ENCODE measurements at regions not wholly inside any gene's neighbourhood (a gene's known extent, or its start where the extent isn't known, plus 50 kb on each side); places are given as distances from the start of the nearest gene placed in this dataset.
"Not testable (repeated sequence)": the region's sequence is repeated elsewhere in the genome, so short reads cannot be mapped to it uniquely, and the experiment has no call there.

GRCh38 chr3:154834831-154835230, 245.3 kb upstream of the MME start:
- not testable (repeated sequence) for DNase-seq (ENCODE audit: low read depth in 2 of 2)

GRCh38 chr3:154829929-154830328, 250.2 kb upstream of the MME start:
- DNase-seq (ENCODE audit: low read depth in 2 of 2): no peak

GRCh38 chr3:154819491-154819890, 260.6 kb upstream of the MME start:
- DNase-seq (ENCODE audit: low read depth in 2 of 2): no peak

GRCh38 chr3:154818676-154819255, 261.4 kb upstream of the MME start:
- DNase-seq (ENCODE audit: low read depth in 2 of 2): no peak

- not testable (repeated sequence) for DNase-seq (ENCODE audit: low read depth in 2 of 2)
These were observed 270.1 kb upstream of the MME start for GRCh38 chr3:154810017-154810416.

GRCh38 chr3:154801729-154802128, 278.4 kb upstream of the MME start:
- DNase-seq (ENCODE audit: low read depth in 2 of 2): no peak

GRCh38 chr3:154799800-154800199, 280.3 kb upstream of the MME start:
- no peak for DNase-seq (ENCODE audit: low read depth in 2 of 2)

GRCh38 chr3:154795582-154795981, 284.5 kb upstream of the MME start:
- peak; percentile 81 to 84 for DNase-seq (ENCODE audit: low read depth in 2 of 2)

GRCh38 chr3:154794814-154795445, 285.2 kb upstream of the MME start:
- DNase-seq (ENCODE audit: low read depth in 2 of 2): no peak

GRCh38 chr3:154794391-154794790, 285.7 kb upstream of the MME start:
- no peak for DNase-seq (ENCODE audit: low read depth in 2 of 2)

- no peak for DNase-seq (ENCODE audit: low read depth in 2 of 2)
These were observed 287.3 kb upstream of the MME start for GRCh38 chr3:154792828-154793227.

GRCh38 chr3:154791611-154792010, 288.5 kb upstream of the MME start:
- no peak for DNase-seq (ENCODE audit: low read depth in 2 of 2)

- peak; percentile 81 to 84 for DNase-seq (ENCODE audit: low read depth in 2 of 2)
These were observed 293.4 kb upstream of the MME start for GRCh38 chr3:154786724-154787123.

- DNase-seq (ENCODE audit: low read depth in 2 of 2): no peak
These were observed 296.6 kb upstream of the MME start for GRCh38 chr3:154783521-154783931.

GRCh38 chr3:154783061-154783460, 297.1 kb upstream of the MME start:
- no peak for DNase-seq (ENCODE audit: low read depth in 2 of 2)

GRCh38 chr3:154782151-154782550, 298.0 kb upstream of the MME start:
- DNase-seq (ENCODE audit: low read depth in 2 of 2): no peak

- DNase-seq (ENCODE audit: low read depth in 2 of 2): no peak
These were observed 298.5 kb upstream of the MME start for GRCh38 chr3:154781595-154781994.

GRCh38 chr3:154780263-154780662, 299.9 kb upstream of the MME start:
- no peak for DNase-seq (ENCODE audit: low read depth in 2 of 2)

- DNase-seq (ENCODE audit: low read depth in 2 of 2): peak; percentile 61 to 66
These were observed 300.5 kb upstream of the MME start for GRCh38 chr3:154779571-154779970.

- no peak for DNase-seq (ENCODE audit: low read depth in 2 of 2)
These were observed 302.1 kb upstream of the MME start for GRCh38 chr3:154778057-154778456.

GRCh38 chr3:154776549-154777225, 303.4 kb upstream of the MME start:
- no peak for DNase-seq (ENCODE audit: low read depth in 2 of 2)

- no peak for DNase-seq (ENCODE audit: low read depth in 2 of 2)
These were observed 304.1 kb upstream of the MME start for GRCh38 chr3:154775821-154776548.

Measured in fibroblast of skin of left quadriceps (primary cell).